B cell (primary cell): ENCODE measurements at regions not wholly inside any gene's neighbourhood (a gene's known extent, or its start where the extent isn't known, plus 50 kb on each side); places are given as distances from the start of the nearest gene placed in this dataset.

ENCODE experiments used
- ATAC-seq: fragments of 200-7000 bp; cut with Tn5 transposase; one replicate; pipeline ENCODE4 v1.10.0; 2021; ENCODE audit warnings: low read depth, mild to moderate bottlenecking, moderate number of reproducible peaks, moderate library complexity
- CTCF ChIA-PET: fragments of 350-600 bp; sonication (Branson Sonifier 250); formaldehyde crosslinking; loops from one replicate; lab custom pipeline; 2021; ENCODE audit warnings: antibody characterized with exemption, inconsistent platforms; lab: Charles Lee
- POLR2A ChIA-PET: fragments of 350-600 bp; sonication (Branson Sonifier 250); formaldehyde crosslinking; loops from one replicate; lab custom pipeline; 2021; ENCODE audit warnings: antibody characterized with exemption; lab: Charles Lee
- DNase-seq: peaks from one replicate; pipeline ENCODE4 v3.0.0; 2013
- H2AFZ ChIP-seq: 2 replicates; pipeline ENCODE4 v1.6.1; 2012; ENCODE audit warnings: mild to moderate bottlenecking, low read depth, low read length; ENCODE audit not compliant: insufficient read depth, poor library complexity, severe bottlenecking
- H3K27ac ChIP-seq, 2 donors: 1 replicate in 1 of 2; 2 replicates in 1 of 2; pipeline ENCODE4 v1.5.1; 2012 to 2013; ENCODE audit warnings: low read length in 2 of 2, mild to moderate bottlenecking in 2 of 2, moderate library complexity in 1 of 2
- H3K27me3 ChIP-seq, 4 experiments: fragments of 200-600 bp in 1 of 4; sonication (generic) in 1 of 4; replicated peaks in 1 of 4; 1 replicate in 2 of 4; 2 replicates in 2 of 4; pipeline versions ENCODE4 v1.6.1 to v1.7.0; 2013 to 2016; ENCODE audit warnings: low read length in 3 of 4, mild to moderate bottlenecking in 2 of 4, mixed read lengths in 1 of 4, moderate library complexity in 1 of 4; ENCODE audit not compliant: insufficient read depth in 4 of 4, control insufficient read depth in 3 of 4; ENCODE audit errors: control extremely low read depth in 1 of 4
- H3K36me3 ChIP-seq, 2 experiments: replicated peaks in 1 of 2; 1 replicate in 1 of 2; 2 replicates in 1 of 2; pipeline versions ENCODE4 v1.6.1 to v1.7.1; 2013; ENCODE audit warnings: low read length in 1 of 2; ENCODE audit not compliant: insufficient read depth in 2 of 2, control insufficient read depth in 1 of 2; ENCODE audit errors: control extremely low read depth in 1 of 2, extremely low read depth in 1 of 2
- H3K4me1 ChIP-seq, 2 donors: fragments of 200-600 bp in 1 of 2; sonication (generic) in 1 of 2; 1 replicate in 1 of 2; 2 replicates in 1 of 2; pipeline versions ENCODE4 v1.5.1 to v1.6.1; 2013 to 2017; ENCODE audit warnings: low read length in 2 of 2; ENCODE audit not compliant: control insufficient read depth in 2 of 2, insufficient read depth in 2 of 2
- H3K4me2 ChIP-seq: replicated peaks from 2 replicates; pipeline ENCODE3; 2012; ENCODE audit warnings: mild to moderate bottlenecking, low read depth, low read length; ENCODE audit not compliant: poor library complexity, severe bottlenecking
- H3K4me3 ChIP-seq, 5 experiments: fragments of 200-600 bp in 1 of 5; sonication (generic) in 1 of 5; 1 replicate in 3 of 5; 2 replicates in 2 of 5; pipeline versions ENCODE4 v1.5.1 to v1.7.0; 2011 to 2016; ENCODE audit warnings: low read length in 4 of 5, mild to moderate bottlenecking in 4 of 5, low read depth in 2 of 5, control low read depth in 1 of 5, moderate library complexity in 1 of 5; ENCODE audit not compliant: insufficient read depth in 1 of 5; ENCODE audit errors: control extremely low read depth in 1 of 5, extremely low read depth in 1 of 5
- H3K79me2 ChIP-seq: fragments of 200-600 bp; sonication (generic); one replicate; pipeline ENCODE4 v1.6.0; 2016; ENCODE audit warnings: low read length; ENCODE audit not compliant: control insufficient read depth, insufficient read depth
- H3K9ac ChIP-seq: fragments of 200-600 bp; sonication (generic); 2 replicates; pipeline ENCODE4 v1.6.1; 2017; ENCODE audit warnings: mild to moderate bottlenecking, low read length, moderate library complexity
- H3K9me3 ChIP-seq, 3 donors: one replicate each; pipeline versions ENCODE4 v1.6.1 to v1.7.1; 2013; ENCODE audit warnings: low read length in 2 of 3; ENCODE audit not compliant: control insufficient read depth in 2 of 3, insufficient read depth in 1 of 3; ENCODE audit errors: control extremely low read depth in 1 of 3
- H4K20me1 ChIP-seq: 2 replicates; pipeline ENCODE4 v1.6.0; 2012; ENCODE audit warnings: mild to moderate bottlenecking, low read length; ENCODE audit not compliant: insufficient read depth, control insufficient read depth, poor library complexity, severe bottlenecking
- H3K27ac Mint-ChIP-seq: one replicate; pipeline ENCODE4 v1.8.0; 2021; ENCODE audit warnings: mixed read lengths
- H3K27me3 Mint-ChIP-seq: one replicate; pipeline ENCODE4 v1.8.0; 2021; ENCODE audit warnings: mixed read lengths
- H3K4me1 Mint-ChIP-seq: one replicate; pipeline ENCODE4 v1.8.0; 2021; ENCODE audit warnings: mixed read lengths
- H3K4me3 Mint-ChIP-seq: one replicate; pipeline ENCODE4 v1.8.0; 2021; ENCODE audit warnings: mixed read lengths
- H3K9me3 Mint-ChIP-seq: one replicate; pipeline ENCODE4 v1.8.0; 2022; ENCODE audit warnings: mixed read lengths; ENCODE audit not compliant: insufficient read depth
- CTCF ChIP-seq: fragments of 200-600 bp; IDR thresholded peaks from one replicate; pipeline ENCODE4 v1.8.0; 2022; ENCODE audit warnings: antibody characterized with exemption, mild to moderate bottlenecking
- EZH2 ChIP-seq: IDR thresholded peaks from 2 replicates; pipeline ENCODE4 v1.6.1; 2012; ENCODE audit warnings: borderline replicate concordance, low read depth, mild to moderate bottlenecking, moderate library complexity, low read length; ENCODE audit not compliant: insufficient read depth, poor library complexity, severe bottlenecking
- WGBS: methylation state at CpG from one replicate; pipeline ENCODE4 v1.1.5; 2013; ENCODE audit warnings: missing lambda C conversion rate; ENCODE audit not compliant: insufficient coverage; 5-methylcytosine and 5-hydroxymethylcytosine counted together
- intact Hi-C: fragments of 100-400 bp; cut with micrococcal nuclease; formaldehyde crosslinking; loops from one replicate; pipeline ENCODE4 v1.10.0; 2022

- no CpG with 5 or more reads among the region's 5 CpGs for WGBS
- H3K4me3 ChIP-seq, result no peak overlapping the region
- DNase-seq, result no peak
- intact Hi-C loops, result no loop called here
- H3K36me3 ChIP-seq, result no peaks in the 10 kb centered on the region
- H3K4me1 ChIP-seq, result peaks cover 7 to 13% of the 10 kb centered on the region in 2 donors
- H4K20me1 ChIP-seq, result no peaks in the 10 kb centered on the region
- CTCF ChIA-PET, result no interaction called here
- H3K4me2 ChIP-seq, result no peak overlapping the region
- H3K27me3 ChIP-seq, result no peaks in the 10 kb centered on the region
- no peak overlapping the region for H3K4me3 Mint-ChIP-seq
- no peak for ATAC-seq
- no peak overlapping the region for H3K27ac Mint-ChIP-seq
- POLR2A ChIA-PET, result no interaction called here
- no peak overlapping the region for H3K27ac ChIP-seq
- no peaks in the 10 kb centered on the region for H3K27me3 Mint-ChIP-seq
- H3K9ac ChIP-seq, result no peak overlapping the region
- peaks cover 16% of the 10 kb centered on the region for H3K4me1 Mint-ChIP-seq
- H3K9me3 ChIP-seq, result no peaks in the 10 kb centered on the region
- H3K9me3 Mint-ChIP-seq, result no peaks in the 10 kb centered on the region
- H2AFZ ChIP-seq, result no peak overlapping the region
- H3K79me2 ChIP-seq, result no peaks in the 10 kb centered on the region
- TF ChIP-seq CTCF, result no peak
- no peak for TF ChIP-seq EZH2
Observed at GRCh38 chrX:39862963-39863362, 234.8 kb downstream of the BCOR start.

GRCh38 chrX:39866229-39866628 is 231.5 kb downstream of the BCOR start:
- CTCF ChIA-PET, result no interaction called here
- intact Hi-C loops, result no loop called here
- no peaks in the 10 kb centered on the region for H3K79me2 ChIP-seq
- H3K27ac Mint-ChIP-seq, result no peak overlapping the region
- no peak overlapping the region for H3K4me3 ChIP-seq
- no peaks in the 10 kb centered on the region for H3K9me3 Mint-ChIP-seq
- H4K20me1 ChIP-seq, result no peaks in the 10 kb centered on the region
- TF ChIP-seq EZH2, result no peak
- no peak for TF ChIP-seq CTCF
- H3K4me3 Mint-ChIP-seq, result no peak overlapping the region
- H3K9ac ChIP-seq, result no peak overlapping the region
- no peaks in the 10 kb centered on the region for H3K4me1 ChIP-seq
- H3K27me3 Mint-ChIP-seq, result peaks cover 4% of the 10 kb centered on the region
- H3K4me2 ChIP-seq, result no peak overlapping the region
- no peaks in the 10 kb centered on the region for H3K9me3 ChIP-seq
- ATAC-seq (no peak), DNase-seq (no peak)
- H3K4me1 Mint-ChIP-seq, result peaks cover 1% of the 10 kb centered on the region
- H3K27ac ChIP-seq, result no peak overlapping the region
- no peaks in the 10 kb centered on the region for H3K36me3 ChIP-seq
- POLR2A ChIA-PET, result no interaction called here
- H2AFZ ChIP-seq, result no peak overlapping the region
- H3K27me3 ChIP-seq, result no peaks in the 10 kb centered on the region
- WGBS, result 80% methylated on average over 2 of the region's 4 CpGs
